GM12878 (cell line): ENCODE measurements at regions not wholly inside any gene's neighbourhood (a gene's known extent, or its start where the extent isn't known, plus 50 kb on each side); places are given as distances from the start of the nearest gene placed in this dataset.

Experiments
- ATAC-seq: fragments of 200-7000 bp; cut with Tn5 transposase; 3 replicates; pipeline ENCODE4 v1.9.1; 2020; ENCODE audit warnings: mild to moderate bottlenecking, moderate library complexity
- BruUV-seq: library from RNA; stranded (reverse); fragments of 400-500 nt; replicated peaks from 2 replicates; lab custom pipeline; 2021; lab: Mats Ljungman, UMichigan
- CTCF ChIA-PET: fragments of 300-600 bp; sonication (Branson Sonifier 250); formaldehyde crosslinking; extraction: SDS; loops from one replicate; lab custom pipeline; 2021; ENCODE audit warnings: inconsistent platforms; lab: Yijun Ruan, JAX
- POLR2A ChIA-PET: fragments of 350-600 bp; formaldehyde crosslinking; extraction: SDS; loops from one replicate; lab custom pipeline; 2021; ENCODE audit warnings: inconsistent platforms; lab: Charles Lee
- RAD21 ChIA-PET: fragments of 300-600 bp; sonication (Branson Sonifier 250); formaldehyde crosslinking; loops from one replicate; lab custom pipeline; 2023; ENCODE audit warnings: antibody characterized with exemption; ENCODE audit not compliant: unreplicated experiment; lab: Charles Lee
- SMC1A ChIA-PET: fragments of 300-600 bp; sonication (Branson Sonifier 250); formaldehyde crosslinking; loops from one replicate; lab custom pipeline; 2023; ENCODE audit not compliant: unreplicated experiment, uncharacterized antibody; lab: Charles Lee
- DNase-seq: peaks from one replicate; pipeline ENCODE4 v3.0.0-alpha.2; 2011; ENCODE audit warnings: low read depth, low spot score
- FAIRE-seq: peaks from 3 replicates; lab custom pipeline; 2011; peaks lifted over from hg19 to GRCh38; lab: Jason Lieb, UNC
- H2AFZ ChIP-seq: 2 replicates; pipeline ENCODE4 v1.6.0; 2011; ENCODE audit warnings: low read depth, low read length, control low read depth; ENCODE audit not compliant: control insufficient read depth
- H3K27ac ChIP-seq: 2 replicates; pipeline ENCODE4 v1.5.1; 2011; ENCODE audit warnings: control low read depth; ENCODE audit not compliant: control insufficient read depth, insufficient read depth
- H3K27me3 ChIP-seq, 2 experiments: replicated peaks in 1 of 2; 2 replicates each; pipeline versions ENCODE4 v1.6.0 to v1.6.1; 2011; ENCODE audit warnings: low read length in 1 of 2; ENCODE audit not compliant: control insufficient read depth in 2 of 2, insufficient read depth in 2 of 2
- H3K36me3 ChIP-seq, 2 experiments: 2 replicates each; pipeline ENCODE4 v1.5.1; 2011; ENCODE audit warnings: low read length in 1 of 2; ENCODE audit not compliant: control insufficient read depth in 2 of 2, insufficient read depth in 2 of 2
- H3K4me1 ChIP-seq: 2 replicates; pipeline ENCODE4 v1.6.1; 2011; ENCODE audit warnings: mild to moderate bottlenecking, low read length, moderate library complexity, mixed read lengths; ENCODE audit not compliant: control insufficient read depth, insufficient read depth
- H3K4me2 ChIP-seq: 2 replicates; pipeline ENCODE4 v1.6.0; 2011; ENCODE audit warnings: control low read depth; ENCODE audit not compliant: control insufficient read depth, insufficient read depth
- H3K4me3 ChIP-seq: fragments of 200-600 bp; sonication (generic); 2 replicates; pipeline ENCODE4 v1.5.1; 2016
- H3K79me2 ChIP-seq: 2 replicates; pipeline ENCODE4 v1.6.0; 2011; ENCODE audit warnings: low read length; ENCODE audit not compliant: control insufficient read depth, insufficient read depth
- H3K9ac ChIP-seq: 2 replicates; pipeline ENCODE4 v1.8.0; 2011; ENCODE audit warnings: low read length, control low read depth, mixed read lengths; ENCODE audit not compliant: control insufficient read depth, insufficient read depth
- H3K9me3 ChIP-seq: replicated peaks from 3 replicates; pipeline ENCODE4 v1.5.1; 2011; ENCODE audit warnings: mild to moderate bottlenecking, low read length; ENCODE audit not compliant: control insufficient read depth, insufficient read depth
- H4K20me1 ChIP-seq: 2 replicates; pipeline ENCODE4 v1.6.0; 2011; ENCODE audit not compliant: control insufficient read depth, insufficient read depth
- BHLHE40 ChIP-seq, 2 experiments: fragments of 450-650 bp in 1 of 2; IDR thresholded peaks; 2 replicates each; pipeline ENCODE4 v1.6.1; 2011 to 2017; ENCODE audit warnings: low read depth in 2 of 2, borderline replicate concordance in 1 of 2, improper control_type of control experiment in 1 of 2, low read length in 1 of 2, mild to moderate bottlenecking in 1 of 2
- CREB1 ChIP-seq: IDR thresholded peaks from 2 replicates; pipeline ENCODE4 v1.6.1; 2012; ENCODE audit warnings: low read depth, mild to moderate bottlenecking, inconsistent platforms
- NFYA ChIP-seq: IDR thresholded peaks from 2 replicates; pipeline ENCODE4 v1.6.1; 2011; ENCODE audit warnings: low read depth, mild to moderate bottlenecking, low read length, improper control_type of control experiment, borderline replicate concordance
- NR2C1 ChIP-seq: fragments of 450-650 bp; IDR thresholded peaks from 2 replicates; pipeline ENCODE4 v1.6.1; 2017; ENCODE audit warnings: antibody characterized with exemption, mild to moderate bottlenecking, moderate library complexity
- NRF1 ChIP-seq: conservative IDR thresholded peaks from 2 replicates; pipeline ENCODE4 v1.6.1; 2011; ENCODE audit warnings: mild to moderate bottlenecking, low read depth, low read length, improper control_type of control experiment
- POLR2AphosphoS5 ChIP-seq: IDR thresholded peaks from 2 replicates; pipeline ENCODE4 v1.6.1; 2011; ENCODE audit warnings: mild to moderate bottlenecking, low read length, inconsistent platforms
- SREBF2 ChIP-seq: IDR thresholded peaks from 2 replicates; pipeline ENCODE4 v1.6.1; 2012; ENCODE audit warnings: mild to moderate bottlenecking, low read length
- ZBTB40 ChIP-seq: fragments of 450-650 bp; IDR thresholded peaks from 2 replicates; pipeline ENCODE4 v1.6.1; 2016; ENCODE audit warnings: mild to moderate bottlenecking, moderate library complexity, borderline replicate concordance
- ZNF217 ChIP-seq: fragments of 450-650 bp; IDR thresholded peaks from 2 replicates; pipeline ENCODE4 v1.6.1; 2017; ENCODE audit warnings: antibody characterized with exemption, mild to moderate bottlenecking
- WGBS: methylation state at CpG from one replicate; pipeline ENCODE4 v1.1.6; 2016; ENCODE audit warnings: low lambda C conversion rate; ENCODE audit not compliant: insufficient replicate concordance, insufficient coverage; ENCODE audit errors: missing lambda C conversion rate; 5-methylcytosine and 5-hydroxymethylcytosine counted together
- in situ Hi-C: fragments of 300-500 bp; cut with MboI; formaldehyde crosslinking; loops from 9 replicates; pipeline ENCODE4 v1.14.3; 2018; ENCODE audit warnings: mixed read lengths
- intact Hi-C: fragments of 100-400 bp; cut with micrococcal nuclease; formaldehyde crosslinking; loops from one replicate; pipeline ENCODE4 v1.14.2; 2022; ENCODE audit not compliant: unreplicated experiment
- TF ChIP-seq, protein P1 (sequence below): fragments of 150-350 bp; IDR thresholded peaks from 2 replicates; pipeline ENCODE4 v1.6.1; 2014; ENCODE audit warnings: mild to moderate bottlenecking, low read depth, low read length

DNA sequence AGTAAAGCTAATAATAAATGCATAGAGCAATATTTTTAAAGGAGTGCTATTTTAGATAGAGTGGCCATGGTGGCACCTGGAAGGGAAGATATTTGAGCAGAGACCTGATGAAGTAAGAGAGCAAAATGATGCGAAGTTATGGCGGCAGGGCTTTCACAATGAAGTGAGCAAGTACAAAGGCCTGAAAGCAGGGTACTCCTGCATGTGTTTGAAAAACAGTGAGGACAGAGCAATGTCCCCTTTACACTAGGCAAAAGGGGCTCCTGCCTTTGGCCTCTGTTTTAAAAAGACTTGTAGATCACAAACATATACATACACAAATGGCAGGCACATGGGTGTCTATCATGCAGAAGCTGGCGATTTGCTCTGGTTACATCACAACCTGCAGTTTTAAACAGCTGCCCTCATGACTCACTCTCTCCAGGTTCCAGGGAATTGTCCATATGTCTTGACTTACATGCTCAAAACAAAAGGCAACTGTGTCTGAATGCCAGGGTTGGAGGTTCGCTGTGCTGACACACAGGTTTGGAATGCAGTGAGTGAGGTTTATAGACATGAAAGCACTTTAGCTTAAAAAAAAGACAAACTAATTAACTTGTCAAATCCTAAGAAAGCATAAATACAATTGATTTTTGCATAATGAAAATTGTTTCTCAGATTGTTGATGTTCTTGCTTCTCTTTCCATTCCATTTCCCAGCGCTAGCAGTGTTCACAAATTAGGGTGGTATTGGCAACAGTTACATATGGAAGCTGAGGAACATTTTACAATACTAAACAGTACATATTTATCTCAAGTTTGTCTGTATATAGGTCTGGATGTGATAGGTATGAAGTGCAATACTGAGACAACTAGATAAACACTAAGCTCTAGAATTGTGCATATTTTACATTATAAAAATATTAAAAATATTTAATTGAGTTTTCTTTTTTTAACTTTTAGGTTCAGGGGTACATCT, 313.9 kb downstream of the BARHL2 start:
- H3K27ac ChIP-seq, result no peak overlapping the region
- ChIA-PET RAD21 (no interaction called here), POLR2A (interaction anchor here (1.1 kb wide), 1 partner anchor 8 kb away, joined by 3 read pairs; no protein-coding TSS in a partner anchor), SMC1A (interaction anchor here (1.1 to 3.9 kb wide), 9 partner anchors 9 to 277 kb away, joined by 3 to 13 read pairs (median 4); no protein-coding TSS in a partner anchor), CTCF (interaction anchor here (0.6 kb wide), 1 partner anchor 200 kb away, joined by 3 read pairs; no protein-coding TSS in a partner anchor)
- no peaks in the 10 kb centered on the region for H3K79me2 ChIP-seq
- TF ChIP-seq ZBTB40, result no peak
- no peak for TF ChIP-seq POLR2AphosphoS5
- TF ChIP-seq, protein P1, sequence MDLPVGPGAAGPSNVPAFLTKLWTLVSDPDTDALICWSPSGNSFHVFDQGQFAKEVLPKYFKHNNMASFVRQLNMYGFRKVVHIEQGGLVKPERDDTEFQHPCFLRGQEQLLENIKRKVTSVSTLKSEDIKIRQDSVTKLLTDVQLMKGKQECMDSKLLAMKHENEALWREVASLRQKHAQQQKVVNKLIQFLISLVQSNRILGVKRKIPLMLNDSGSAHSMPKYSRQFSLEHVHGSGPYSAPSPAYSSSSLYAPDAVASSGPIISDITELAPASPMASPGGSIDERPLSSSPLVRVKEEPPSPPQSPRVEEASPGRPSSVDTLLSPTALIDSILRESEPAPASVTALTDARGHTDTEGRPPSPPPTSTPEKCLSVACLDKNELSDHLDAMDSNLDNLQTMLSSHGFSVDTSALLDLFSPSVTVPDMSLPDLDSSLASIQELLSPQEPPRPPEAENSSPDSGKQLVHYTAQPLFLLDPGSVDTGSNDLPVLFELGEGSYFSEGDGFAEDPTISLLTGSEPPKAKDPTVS, result no peak
- no peak for TF ChIP-seq NFYA
- no peak for TF ChIP-seq ZNF217
- no peak for TF ChIP-seq NRF1
- no peak for TF ChIP-seq BHLHE40 (IDR thresholded peaks at IDR 0.05; ENCODE audit: borderline replicate concordance in 1 of 2, low read depth in 2 of 2, low read length in 1 of 2)
- no peak for TF ChIP-seq SREBF2
- no peak for TF ChIP-seq NR2C1
- TF ChIP-seq CREB1, result no peak
- ATAC-seq, result no peak
- no peaks in the 10 kb centered on the region for H3K27me3 ChIP-seq
- in situ Hi-C loops, result no loop called here
- FAIRE-seq, result no peak
- H4K20me1 ChIP-seq, result no peaks in the 10 kb centered on the region
- no peaks in the 10 kb centered on the region for H3K9me3 ChIP-seq
- H3K36me3 ChIP-seq, result no peaks in the 10 kb centered on the region
- WGBS, result 61% methylated on average over 5 of the region's 5 CpGs
- no peak overlapping the region for H2AFZ ChIP-seq
- no peak overlapping the region for H3K4me2 ChIP-seq
- DNase-seq, result no peak
- no peak overlapping the region for H3K4me3 ChIP-seq
- intact Hi-C loops, result no loop called here
- BruUV-seq, result no TSS peak
- no peak overlapping the region for H3K9ac ChIP-seq
- H3K4me1 ChIP-seq, result no peaks in the 10 kb centered on the region
